Muscle of back (tissue), 3 donors: ENCODE measurements at regions not wholly inside any gene's neighbourhood (a gene's known extent, or its start where the extent isn't known, plus 50 kb on each side); places are given as distances from the start of the nearest gene placed in this dataset.
"Not testable (repeated sequence)": the region's sequence is repeated elsewhere in the genome, so short reads cannot be mapped to it uniquely, and the experiment has no call there.

Experiments used
- DNase-seq, 3 donors: peaks; one replicate each; pipeline versions ENCODE4 v3.0.0 to v3.0.0-alpha.2; 2013

DNA sequence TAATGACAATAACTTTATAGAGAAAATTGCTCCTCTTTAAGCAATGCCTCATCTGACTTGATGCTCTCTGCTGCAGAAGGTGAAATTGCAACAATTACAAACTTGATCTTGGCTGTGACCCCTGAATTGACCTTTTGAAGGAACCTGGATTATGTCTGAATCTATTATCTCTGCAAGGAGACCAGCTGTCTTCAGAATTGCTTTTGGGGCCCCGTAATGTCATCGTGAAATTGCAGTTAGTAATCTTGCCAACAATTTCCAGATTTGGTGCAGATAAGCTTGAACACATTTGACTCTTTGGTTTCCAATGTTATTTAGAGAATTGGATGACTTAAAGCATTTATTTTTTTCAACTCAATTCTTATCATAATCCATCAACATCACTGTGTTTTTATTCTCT is 520.6 kb downstream of the CCSER2 start:
- no peak for DNase-seq

DNA sequence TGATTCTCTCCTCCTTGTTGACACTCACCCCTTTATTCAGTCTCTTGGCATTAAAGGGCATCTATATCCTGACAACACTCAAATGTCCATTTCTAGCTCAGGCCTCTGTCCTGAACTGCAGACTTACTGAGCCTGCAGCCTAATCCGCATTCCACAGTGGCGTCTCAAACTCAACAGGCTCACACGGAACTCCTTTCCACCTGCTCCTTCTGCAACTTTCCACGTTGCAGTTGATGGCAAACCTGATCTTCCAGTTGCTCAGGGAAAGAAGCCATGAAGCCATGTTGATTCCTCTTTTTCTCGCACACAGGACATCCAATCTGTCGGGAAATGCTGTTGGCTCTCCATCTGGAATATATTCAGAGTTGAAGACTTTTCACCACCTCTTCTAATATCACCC is 522.4 kb downstream of the CCSER2 start:
- DNase-seq, result no peak

DNA sequence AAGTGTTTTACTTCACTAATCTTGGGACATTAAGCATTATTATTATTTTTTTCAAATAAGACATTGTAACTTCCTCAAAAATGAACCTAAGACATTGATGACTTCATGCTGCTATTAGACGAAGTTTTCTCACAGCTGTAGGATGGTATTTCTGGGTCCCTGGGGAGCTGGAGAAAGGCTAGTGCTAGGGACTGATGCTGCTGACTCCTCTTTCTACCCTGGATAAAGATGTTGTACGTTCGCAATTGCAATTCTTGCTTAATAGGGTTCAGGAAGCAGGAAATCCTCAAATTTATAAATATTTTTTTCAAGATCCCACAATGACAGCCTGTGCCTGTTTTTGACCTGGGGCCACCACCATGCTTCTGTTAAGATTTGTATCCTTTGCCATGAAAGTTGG is 526.0 kb downstream of the CCSER2 start:
- DNase-seq, result no peak

DNA sequence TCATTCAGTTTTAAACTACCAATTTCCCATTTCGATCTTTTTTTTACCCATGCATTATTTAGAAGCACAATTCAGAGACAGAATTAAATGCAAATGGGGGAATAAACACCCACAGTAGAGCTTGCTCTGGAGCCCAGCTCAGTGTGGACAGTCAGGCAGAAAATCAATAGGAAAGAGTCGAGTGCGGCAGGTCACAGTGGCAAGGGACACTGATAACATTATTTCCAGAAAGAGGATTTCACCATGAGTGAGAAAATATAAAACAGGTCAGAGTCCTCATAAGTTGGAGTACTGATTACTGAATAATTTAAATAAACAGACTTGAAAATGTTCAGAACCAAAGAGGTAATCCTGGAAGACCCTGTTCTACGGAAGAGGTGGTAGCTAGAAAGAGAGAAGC is 532.5 kb downstream of the CCSER2 start:
- DNase-seq, result no peak

DNA sequence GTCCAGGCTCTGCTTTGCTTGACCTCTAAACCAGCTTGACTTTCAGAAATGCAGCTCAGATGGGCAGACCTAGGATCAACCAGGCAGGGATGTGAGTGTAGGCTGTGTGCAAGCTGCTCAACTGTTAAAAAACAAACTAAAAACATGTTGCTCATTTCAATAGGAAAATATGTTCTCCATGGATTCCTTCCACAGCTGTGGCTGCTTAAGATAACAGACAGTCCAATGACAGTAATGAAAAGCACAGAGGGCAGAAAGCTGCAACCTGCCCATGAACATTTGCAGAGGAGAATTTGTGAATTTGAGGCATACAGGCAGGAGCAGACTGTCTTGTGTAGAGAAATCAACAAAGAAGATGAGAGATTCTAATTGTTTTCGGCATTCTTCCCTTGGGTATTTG is 534.2 kb downstream of the CCSER2 start:
- DNase-seq, result no peak

DNA sequence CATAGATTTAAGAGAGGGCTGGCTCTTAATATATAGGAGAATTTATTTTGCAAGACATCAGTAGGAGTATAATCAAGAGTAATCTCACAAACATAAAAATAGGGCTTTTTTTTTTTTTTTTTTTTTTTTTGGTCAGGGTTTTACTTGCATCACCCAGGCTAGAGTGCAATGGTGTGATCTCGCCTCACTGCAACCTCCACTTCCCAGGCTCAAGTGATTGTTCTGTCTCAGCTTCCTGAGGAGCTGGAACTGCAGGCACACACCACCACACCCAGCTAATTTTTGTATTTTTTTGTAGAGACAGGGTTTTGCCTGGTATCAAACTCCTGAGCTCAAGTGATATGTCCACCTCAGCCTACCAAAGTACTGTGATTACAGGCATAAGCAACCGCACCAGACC is 535.3 kb downstream of the CCSER2 start:
- no peak for DNase-seq

DNA sequence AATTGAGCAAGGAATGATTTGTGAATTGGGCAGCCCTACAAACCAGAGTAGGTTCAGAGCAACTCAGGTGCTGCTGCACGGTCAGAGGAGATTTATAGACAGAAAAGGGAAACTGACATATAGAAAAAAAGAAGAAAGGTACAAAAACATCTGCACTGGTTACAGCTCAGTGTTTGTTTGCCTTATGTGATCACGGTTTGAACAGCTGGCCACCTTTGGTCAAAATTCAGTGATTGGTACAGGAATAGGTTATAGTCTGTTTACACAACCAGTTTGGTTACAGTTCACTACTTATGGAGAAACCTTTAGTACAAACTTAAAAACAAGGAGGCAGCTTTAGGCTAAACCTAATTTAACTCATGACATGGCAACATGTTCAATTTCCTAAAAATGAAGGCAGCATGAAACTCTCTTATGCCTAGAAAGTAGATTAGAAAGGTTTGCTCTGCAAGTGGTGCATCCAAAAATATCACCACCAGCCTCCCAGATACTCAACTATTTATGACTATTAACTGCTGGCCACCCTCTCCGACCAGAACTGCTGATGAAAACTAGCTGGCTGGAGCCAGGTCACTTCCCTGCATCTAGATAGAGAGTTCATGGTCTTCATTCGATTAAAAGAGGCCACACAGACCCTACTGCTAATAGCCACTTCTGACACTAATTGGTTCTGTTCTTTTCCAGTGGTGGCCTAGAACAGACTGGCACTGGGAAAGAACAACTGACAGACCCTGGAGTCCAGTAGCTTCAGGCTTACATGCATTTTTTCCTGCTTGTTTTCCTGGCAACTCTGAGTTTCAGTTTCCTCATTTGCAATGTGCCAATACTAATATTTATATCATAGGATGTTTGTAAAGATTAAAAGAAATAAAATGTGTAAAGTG is 548.0 kb downstream of the CCSER2 start:
- DNase-seq, result no peak

DNA sequence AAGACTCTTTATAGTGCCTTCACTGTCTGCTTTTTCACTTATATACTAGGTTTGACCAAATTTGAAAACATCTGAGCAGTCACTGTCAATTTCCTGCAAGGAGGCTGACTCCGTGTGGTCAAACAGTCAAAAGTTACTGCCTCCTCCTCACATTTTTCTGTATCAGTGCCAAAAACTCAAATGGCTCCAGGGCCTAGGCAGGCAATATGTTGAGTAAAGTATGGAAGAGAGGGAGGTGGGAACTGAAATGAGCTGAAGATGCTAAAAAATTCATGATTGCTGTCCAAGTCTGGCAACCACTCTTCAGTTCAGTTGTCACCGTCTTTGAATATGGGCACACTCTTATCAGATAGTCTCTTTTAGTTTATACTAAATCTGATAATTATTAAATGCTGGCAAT is 551.6 kb downstream of the CCSER2 start:
- DNase-seq, result no peak

DNA sequence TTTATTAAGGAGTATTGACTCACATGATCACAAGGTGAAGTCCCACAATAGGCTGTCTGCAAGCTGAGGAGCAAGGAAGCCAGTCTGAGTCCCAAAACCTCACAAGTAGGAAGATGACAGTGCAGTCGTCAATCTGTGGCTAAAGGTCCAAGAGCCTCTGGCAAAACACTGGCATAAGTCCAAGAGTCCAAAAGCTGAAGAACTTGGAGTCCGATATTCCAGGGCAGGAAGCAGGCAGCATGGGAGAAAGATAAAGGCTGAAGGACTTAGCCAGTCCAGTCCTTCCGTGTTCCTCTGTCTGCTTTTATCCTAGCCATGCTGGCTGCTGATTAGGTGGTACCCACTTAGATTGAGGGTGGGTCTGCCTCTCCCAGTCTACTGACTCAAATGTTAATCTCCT is 553.3 kb downstream of the CCSER2 start:
- not testable (repeated sequence) for DNase-seq

DNA sequence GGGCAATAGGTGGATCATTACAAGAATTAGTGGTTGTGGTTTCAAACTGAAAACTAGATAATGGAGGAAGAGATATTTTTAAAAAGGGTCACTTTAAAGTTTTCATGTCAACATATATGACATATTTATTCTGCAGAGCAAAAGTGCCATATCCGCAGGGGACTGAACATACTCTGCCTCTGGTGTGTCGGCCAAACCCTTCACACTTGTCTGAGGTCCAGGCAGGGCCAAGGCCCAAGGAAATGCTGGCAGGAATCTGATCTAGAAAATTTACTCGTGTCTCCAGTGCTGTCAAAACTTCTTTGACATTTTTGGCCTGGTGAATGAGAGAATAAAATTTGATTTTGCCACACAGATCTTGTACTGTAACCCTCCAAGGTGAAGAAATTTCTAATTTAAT is 562.3 kb downstream of the CCSER2 start:
- DNase-seq, result no peak

DNA sequence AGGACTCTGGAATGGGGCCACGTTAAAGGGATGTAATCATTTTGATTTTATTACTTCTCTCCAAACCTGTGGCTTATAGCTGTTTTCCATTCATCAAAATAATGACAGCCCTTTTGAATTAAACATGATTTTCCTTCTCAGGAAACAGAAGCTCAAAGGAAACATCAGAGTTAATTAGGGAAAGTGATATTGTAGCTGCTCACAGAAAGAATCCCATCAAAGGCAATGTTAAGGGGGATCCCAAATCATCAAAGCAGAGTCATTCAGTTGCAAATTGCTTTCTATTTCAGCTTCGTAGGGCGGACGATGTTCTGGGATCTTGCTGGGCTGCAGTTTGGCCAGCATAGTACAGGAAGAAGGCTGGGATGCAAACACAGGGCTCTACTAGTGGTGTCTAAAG is 563.2 kb downstream of the CCSER2 start:
- DNase-seq, result no peak

DNA sequence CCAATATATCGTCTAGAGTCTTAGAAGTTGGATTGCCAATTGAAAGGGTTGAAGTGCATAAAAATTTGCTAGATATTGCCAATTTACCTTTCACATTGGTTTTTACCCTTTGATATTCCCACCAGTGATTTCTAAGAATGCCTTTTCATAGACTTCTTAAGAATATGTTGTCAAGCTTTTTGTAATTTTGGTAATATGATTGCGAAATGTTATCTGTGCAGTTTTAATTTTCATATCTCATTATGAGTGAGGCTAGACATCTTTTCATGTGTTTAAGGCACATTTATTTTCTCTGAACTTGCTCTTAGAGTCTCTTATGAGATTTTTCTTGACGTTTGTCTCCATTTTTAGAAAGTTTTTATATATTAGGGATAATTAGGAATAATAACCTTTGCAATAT is 567.2 kb downstream of the CCSER2 start:
- no peak for DNase-seq

DNA sequence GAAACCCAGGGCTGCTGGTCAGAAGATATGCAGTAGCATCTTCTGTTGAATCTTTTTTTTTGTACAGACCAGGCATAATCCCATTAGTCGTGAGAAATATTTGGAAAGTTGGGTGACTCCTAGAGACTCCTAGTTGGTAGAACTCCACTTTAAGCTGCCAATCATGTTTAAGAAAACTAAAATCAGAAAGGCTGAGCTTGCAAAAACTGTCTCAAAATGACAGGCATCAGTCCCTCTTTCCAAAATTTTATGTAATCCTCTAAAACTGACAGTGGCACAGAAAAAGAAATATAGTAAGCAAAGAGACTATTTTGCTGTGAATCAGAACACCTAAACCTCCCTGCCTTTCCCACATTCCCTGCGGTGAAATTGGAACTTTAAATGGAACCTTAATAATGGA is 568.5 kb downstream of the CCSER2 start:
- no peak for DNase-seq

DNA sequence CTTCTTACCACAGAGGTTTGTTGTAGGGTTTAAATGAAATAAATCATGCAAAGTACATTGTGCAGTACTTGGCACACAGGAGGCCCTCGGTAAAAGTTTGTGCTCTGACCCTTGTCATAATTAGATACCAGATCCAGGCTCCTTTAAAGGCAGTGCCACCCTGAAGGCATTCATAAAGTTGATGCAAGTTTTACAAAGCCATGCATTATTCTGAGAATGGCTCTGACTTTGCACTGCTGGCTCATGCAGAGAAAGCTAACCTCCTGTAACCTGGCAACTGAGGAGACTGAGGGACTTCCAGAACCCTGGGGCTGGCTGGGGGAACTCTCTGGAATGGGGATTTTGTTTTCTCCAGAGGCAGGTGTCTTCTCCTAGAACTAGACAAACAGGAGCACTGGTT is 570.9 kb downstream of the CCSER2 start:
- DNase-seq, result no peak

DNA sequence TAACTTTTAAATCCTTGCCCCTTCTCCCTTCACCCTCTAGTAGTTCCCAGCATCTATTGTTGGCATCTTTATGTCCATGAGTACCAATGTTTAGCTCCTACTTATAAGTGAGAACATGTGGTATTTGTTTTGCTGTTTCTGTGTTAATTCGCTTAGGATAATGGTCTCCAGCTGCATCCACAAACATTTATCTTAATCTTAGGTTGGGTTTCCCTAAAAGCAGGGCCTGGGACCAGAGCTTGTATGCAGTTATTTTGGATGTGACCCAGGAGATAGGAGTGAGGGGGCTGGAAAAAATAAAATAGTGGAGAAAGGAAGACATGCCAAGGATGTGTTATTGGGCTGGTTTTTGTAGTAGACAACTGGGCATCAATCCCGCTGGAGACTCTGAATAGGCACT is 571.8 kb downstream of the CCSER2 start:
- DNase-seq, result no peak

DNA sequence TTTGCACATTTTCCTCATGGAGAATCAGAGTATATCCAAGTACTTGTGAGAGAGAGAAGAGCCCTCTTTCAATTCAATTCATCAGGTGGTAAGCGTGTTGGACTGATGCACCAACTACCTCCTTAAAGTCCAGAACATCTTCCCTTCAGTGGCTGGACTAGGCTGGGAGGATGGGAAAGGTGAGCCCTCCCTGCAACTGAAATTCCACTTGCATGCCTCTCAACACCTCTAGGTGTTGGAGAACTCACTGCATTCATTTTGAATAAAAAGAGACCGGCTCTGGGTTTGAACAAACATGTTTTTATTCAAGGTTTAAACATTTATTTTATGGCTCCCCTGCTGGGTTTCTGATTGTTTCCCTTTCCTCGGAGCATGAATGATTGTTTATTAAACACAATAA is 573.5 kb downstream of the CCSER2 start:
- DNase-seq, result no peak

DNA sequence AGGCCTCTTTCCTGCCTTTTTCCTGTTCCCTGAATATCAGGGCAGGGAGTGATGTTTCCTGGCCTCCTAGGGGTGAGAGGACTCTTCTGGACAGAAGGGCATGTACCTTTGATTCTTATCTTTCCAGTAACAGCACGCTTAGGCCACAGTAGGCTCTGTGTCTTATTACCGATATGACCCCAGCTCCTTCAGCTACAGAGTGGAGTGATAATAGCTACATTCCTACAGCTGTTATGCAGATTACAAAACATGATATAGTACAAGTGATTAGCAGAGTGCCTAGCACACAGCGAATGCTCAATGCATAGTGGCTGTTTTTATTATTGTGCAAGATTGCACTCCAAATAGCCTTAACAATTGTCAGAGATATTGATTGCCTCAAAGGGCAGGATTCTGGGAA is 574.2 kb downstream of the CCSER2 start:
- DNase-seq, result no peak

DNA sequence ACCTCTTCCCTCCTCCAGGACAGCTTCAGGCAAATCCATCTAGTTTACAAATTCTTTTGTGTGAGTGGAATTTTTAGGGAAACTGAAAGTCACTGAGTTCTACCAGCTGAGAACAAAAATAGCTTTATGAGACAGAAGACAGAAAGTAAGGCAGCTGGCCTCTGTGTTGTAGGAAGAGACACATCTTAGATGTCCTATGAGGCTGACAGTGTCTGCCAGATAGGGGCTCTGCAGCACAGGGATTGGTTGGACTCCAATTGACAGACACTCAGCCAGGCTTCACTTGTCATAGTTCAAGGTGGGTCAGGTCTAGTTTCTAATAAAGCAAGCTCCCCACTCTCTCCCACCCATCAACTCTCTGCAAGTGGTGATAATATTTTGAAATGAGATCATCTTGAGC is 574.9 kb downstream of the CCSER2 start:
- DNase-seq, result no peak

DNA sequence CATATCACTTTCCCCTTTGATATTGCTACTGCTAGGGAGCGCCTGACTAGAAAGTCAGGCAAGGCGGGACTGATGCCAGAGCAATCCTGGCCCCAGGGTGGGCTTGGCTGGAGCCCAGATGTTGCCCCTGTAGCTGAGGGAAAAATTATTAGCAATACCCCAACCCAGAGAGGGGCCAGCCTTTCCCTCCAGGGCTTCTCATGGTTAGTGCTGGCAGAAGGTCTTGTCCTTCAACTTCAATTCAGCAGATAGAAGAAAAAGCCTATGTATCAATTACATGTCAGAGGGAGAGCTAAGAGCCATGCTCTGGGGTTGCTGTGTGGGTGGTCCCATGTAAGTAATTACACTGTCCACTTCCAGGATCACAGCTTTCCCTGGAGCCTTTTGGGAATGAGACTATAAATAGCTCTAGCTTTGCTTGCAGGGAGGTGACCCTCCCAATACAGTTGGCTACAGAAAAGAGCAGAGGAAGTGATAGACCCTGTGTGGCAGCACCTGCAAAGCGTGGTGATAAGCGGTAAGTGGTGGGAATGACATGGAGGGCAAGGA is 579.1 kb downstream of the CCSER2 start:
- DNase-seq, result no peak

DNA sequence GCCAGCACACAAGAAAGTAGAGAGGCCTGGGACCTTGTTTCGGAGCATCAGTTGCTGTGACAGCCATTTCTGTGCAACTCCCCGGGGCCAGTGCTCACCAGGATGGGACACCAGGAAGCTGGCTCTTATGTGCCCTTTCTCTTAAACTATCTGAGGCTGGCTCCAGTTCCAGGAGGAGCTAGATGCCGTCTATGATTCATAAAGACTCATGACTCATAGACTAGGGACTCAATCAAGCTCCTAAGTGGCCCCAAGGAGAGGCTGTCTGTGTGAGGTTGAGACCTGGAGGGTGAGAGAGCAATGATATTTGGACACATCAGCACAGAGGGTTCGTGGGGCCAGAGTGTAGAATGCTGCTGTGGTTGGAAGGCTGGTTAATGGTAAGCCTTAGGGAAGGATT is 580.1 kb downstream of the CCSER2 start:
- DNase-seq, result no peak

DNA sequence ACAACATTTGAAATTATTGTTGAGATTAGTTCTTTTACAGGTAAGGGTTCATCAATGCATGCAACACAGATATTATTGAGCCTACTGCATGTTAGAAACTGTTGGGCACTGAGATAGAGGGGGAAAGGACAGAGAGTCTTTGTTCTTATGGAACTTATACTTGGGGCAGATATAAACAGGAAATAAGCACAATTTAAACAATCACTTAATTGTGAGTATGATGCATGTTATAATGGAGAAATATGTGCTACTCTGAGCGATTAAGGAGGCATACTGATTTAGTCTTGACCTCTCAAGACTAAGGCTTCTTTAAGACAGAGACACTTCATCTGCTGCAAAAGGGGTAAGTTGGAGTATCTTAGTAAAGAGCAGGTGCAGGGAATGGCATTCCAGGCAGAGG is 593.3 kb downstream of the CCSER2 start:
- no peak for DNase-seq

DNA sequence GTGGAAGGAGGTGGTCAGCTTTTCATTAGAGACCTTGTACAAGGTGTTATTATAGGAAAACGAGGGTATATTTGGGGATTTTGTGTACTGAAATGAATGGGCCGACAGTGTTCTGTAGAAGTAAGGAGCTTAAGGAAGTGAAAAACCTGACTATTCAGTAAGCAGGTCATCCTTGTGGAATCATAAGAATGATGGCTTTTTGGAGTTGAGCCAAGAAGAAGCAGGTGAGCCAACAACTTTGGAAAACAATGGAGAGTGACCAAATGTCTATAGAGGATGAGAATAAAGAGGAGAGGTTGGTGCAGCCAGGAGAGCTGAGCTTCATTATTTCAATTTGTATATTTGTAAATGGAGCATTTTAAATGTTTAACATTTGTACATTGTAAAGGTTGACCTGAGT is 595.7 kb downstream of the CCSER2 start:
- DNase-seq, result no peak

DNA sequence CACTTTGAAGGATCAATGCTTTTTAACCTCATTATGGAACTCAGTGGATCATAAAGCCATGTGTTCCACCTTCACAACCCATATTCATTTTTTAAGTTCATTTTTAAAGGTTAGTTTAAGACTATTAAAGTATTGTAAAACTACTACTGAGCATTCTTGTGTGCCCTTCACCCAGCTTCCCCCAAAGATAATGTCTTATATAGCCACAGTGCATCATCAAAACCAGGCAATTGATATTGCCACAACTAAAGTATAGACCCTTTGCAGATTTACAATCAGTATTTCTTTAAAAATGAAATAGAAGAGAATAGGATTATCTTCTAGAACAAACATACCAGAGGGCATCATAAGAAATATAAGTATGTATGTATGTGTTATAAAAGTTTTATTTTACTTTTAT is 597.1 kb downstream of the CCSER2 start:
- no peak for DNase-seq

DNA sequence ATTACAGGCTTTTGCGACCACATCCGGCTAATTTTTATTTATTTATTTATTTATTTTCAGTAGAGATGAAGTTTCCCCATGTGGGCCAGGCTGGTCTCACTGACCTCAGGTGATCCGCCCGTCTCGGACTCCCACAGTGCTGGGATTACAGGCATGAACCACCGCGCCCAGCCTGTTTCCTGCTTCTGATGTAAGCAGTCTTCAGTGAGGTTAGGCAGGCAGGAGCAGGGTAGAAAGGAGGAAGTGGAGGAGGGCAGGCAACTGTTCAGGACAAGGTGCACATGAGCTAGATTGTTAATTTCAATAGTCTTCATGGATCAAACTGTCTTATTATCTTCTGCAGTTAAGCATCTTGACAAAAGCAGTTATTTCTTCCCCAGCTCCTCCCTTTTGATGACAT is 605.0 kb downstream of the CCSER2 start:
- no peak for DNase-seq
